ENCODE measurements at regions not wholly inside any gene's neighbourhood (a gene's known extent, or its start where the extent isn't known, plus 50 kb on each side); places are given as distances from the start of the nearest gene placed in this dataset.

DNA sequence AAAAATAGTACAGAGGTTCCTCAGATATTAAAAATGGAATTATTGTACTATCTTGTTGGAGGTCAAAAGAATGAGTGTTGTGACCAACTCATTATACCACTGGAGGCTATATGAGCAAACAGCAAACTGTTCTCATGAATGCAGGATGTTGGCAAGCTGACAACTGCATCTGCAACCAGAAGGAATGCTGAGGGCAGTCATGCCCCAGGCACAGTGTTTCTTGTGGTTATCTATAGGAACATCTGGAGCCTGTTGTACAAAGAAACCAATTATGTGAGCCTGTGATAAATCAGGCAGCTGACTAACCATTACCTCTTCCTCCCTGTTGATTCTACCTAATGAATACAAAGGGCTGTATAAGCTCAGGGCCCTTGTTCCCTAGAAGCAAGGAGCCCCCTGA is 2057.1 kb downstream of the TP53TG3F start (continued):
- TF ChIP-seq ZNF3 (CRISPR knock-in tag; IDR thresholded peaks at IDR 0.05), result no peak
- TF ChIP-seq ERF (CRISPR knock-in tag; IDR thresholded peaks at IDR 0.05), result no peak
- no peak for TF ChIP-seq ZNF583 (CRISPR knock-in tag; IDR thresholded peaks at IDR 0.05)
- TF ChIP-seq, protein P1, sequence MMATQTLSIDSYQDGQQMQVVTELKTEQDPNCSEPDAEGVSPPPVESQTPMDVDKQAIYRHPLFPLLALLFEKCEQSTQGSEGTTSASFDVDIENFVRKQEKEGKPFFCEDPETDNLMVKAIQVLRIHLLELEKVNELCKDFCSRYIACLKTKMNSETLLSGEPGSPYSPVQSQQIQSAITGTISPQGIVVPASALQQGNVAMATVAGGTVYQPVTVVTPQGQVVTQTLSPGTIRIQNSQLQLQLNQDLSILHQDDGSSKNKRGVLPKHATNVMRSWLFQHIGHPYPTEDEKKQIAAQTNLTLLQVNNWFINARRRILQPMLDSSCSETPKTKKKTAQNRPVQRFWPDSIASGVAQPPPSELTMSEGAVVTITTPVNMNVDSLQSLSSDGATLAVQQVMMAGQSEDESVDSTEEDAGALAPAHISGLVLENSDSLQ (IDR thresholded peaks at IDR 0.05), result no peak
- TF ChIP-seq WHSC1 (IDR thresholded peaks at IDR 0.05; ENCODE audit: low read length), result no peak
- TF ChIP-seq POLR2G (IDR thresholded peaks at IDR 0.05; ENCODE audit: low read depth, low read length), result no peak
- TF ChIP-seq NCOA6 (IDR thresholded peaks at IDR 0.05), result no peak
- no peak for TF ChIP-seq E2F3 (CRISPR knock-in tag; IDR thresholded peaks at IDR 0.05)
- no peak for TF ChIP-seq ZSCAN29 (IDR thresholded peaks at IDR 0.05)
- no peak for TF ChIP-seq ESRRA (IDR thresholded peaks at IDR 0.05; ENCODE audit: borderline replicate concordance, low read depth)
- TF ChIP-seq RAD51 (IDR thresholded peaks at IDR 0.05; ENCODE audit: borderline replicate concordance, low read depth), result no peak
- TF ChIP-seq RFX7 (CRISPR knock-in tag; IDR thresholded peaks at IDR 0.05), result no peak

DNA sequence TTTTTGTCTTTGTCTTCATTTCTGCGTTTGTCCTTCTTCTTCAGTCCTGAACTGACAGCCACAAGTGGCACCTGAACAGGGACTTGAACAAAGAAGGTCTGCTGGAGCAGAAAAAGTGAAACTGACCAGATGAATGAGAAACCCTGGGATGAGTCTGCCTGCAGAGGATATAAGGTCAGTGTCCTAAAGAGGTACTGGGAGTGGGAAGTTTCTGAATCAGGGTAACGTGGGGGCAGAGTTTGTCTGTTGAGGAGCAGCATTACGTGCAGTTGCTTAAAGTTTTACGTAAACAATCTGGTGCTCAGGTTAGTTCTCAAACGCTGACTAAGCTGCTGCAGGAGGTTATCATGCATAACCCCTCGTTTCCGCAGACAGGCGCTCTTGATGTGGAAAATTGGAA is 2057.6 kb downstream of the TP53TG3F start:
- 1% methylated on average over 8 of the region's 8 CpGs for WGBS (ENCODE audit: insufficient coverage, low coverage, missing lambda C conversion rate)

More for the DNA sequence above, 2057.6 kb downstream of the TP53TG3F start:
- no peaks in the 10 kb centered on the region for H4K20me1 ChIP-seq (replicated peaks; ENCODE audit: control insufficient read depth, insufficient read depth, low read length)
- FAIRE-seq (no peak), ATAC-seq (no peak), DNase-seq (ENCODE audit: extremely low read depth in 1 of 4, low spot score in 3 of 4) (no peak)
- H3K27me3 ChIP-seq (ENCODE audit: control insufficient read depth in 2 of 2, insufficient read depth in 2 of 2, low read length in 2 of 2), result no peaks in the 10 kb centered on the region
- TF ChIP-seq CREM (IDR thresholded peaks at IDR 0.05; ENCODE audit: low read depth) (no peak), FOXK2 (conservative IDR thresholded peaks at IDR 0.05 in 1 of 2, IDR thresholded peaks at IDR 0.05 in 1 of 2; ENCODE audit: low read depth in 2 of 2) (no peak), ZBTB17 (CRISPR knock-in tag; IDR thresholded peaks at IDR 0.05) (no peak), SLC30A9 (CRISPR knock-in tag; IDR thresholded peaks at IDR 0.05) (no peak), CSDE1 (IDR thresholded peaks at IDR 0.05) (no peak)
- TF ChIP-seq, protein P2, sequence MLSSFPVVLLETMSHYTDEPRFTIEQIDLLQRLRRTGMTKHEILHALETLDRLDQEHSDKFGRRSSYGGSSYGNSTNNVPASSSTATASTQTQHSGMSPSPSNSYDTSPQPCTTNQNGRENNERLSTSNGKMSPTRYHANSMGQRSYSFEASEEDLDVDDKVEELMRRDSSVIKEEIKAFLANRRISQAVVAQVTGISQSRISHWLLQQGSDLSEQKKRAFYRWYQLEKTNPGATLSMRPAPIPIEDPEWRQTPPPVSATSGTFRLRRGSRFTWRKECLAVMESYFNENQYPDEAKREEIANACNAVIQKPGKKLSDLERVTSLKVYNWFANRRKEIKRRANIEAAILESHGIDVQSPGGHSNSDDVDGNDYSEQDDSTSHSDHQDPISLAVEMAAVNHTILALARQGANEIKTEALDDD (IDR thresholded peaks at IDR 0.05), result no peak
- TF ChIP-seq, protein P3, sequence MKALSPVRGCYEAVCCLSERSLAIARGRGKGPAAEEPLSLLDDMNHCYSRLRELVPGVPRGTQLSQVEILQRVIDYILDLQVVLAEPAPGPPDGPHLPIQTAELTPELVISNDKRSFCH (CRISPR knock-in tag; IDR thresholded peaks at IDR 0.05), result no peak
- TF ChIP-seq, protein P3 (tag; IDR thresholded peaks at IDR 0.05), result no peak
- no peaks in the 10 kb centered on the region for H3K79me2 ChIP-seq (ENCODE audit: control insufficient read depth, insufficient read depth, low read length)
- H2AFZ ChIP-seq (ENCODE audit: low read depth, low read length), result no peak overlapping the region
- no peak overlapping the region for H3K27ac ChIP-seq (ENCODE audit: extremely low read depth, low read depth, low read length)
- no peak overlapping the region for H3K4me3 ChIP-seq
- in situ Hi-C loops (cut with MboI), result no loop called here
- H3K36me3 ChIP-seq (ENCODE audit: control insufficient read depth, insufficient read depth, low read length), result no peaks in the 10 kb centered on the region
- intact Hi-C loops (cut with micrococcal nuclease), result no loop called here
- H3K4me2 ChIP-seq (ENCODE audit: insufficient read depth, low read length), result no peak overlapping the region
- no peaks in the 10 kb centered on the region for H3K9me3 ChIP-seq (replicated peaks; ENCODE audit: control insufficient read depth, insufficient read depth, low read depth, low read length)
- POLR2A ChIA-PET, result no interaction called here
- no peaks in the 10 kb centered on the region for H3K4me1 ChIP-seq (replicated peaks in 1 of 2; ENCODE audit: control insufficient read depth in 2 of 2, insufficient read depth in 2 of 2, low read length in 2 of 2)
- H3K9ac ChIP-seq (ENCODE audit: insufficient read depth in 1 of 2, low read depth in 2 of 2, low read length in 2 of 2), result no peak overlapping the region
- H3K9me1 ChIP-seq (ENCODE audit: control insufficient read depth, insufficient read depth, low read length), result no peaks in the 10 kb centered on the region
- CTCF ChIA-PET (ENCODE audit: low intra/inter-chr PET ratio), result no interaction called here
- BruUV-seq (replicated peaks), result no TSS peak

Measured in K562 (cell line).